ENCODE measurements at regions not wholly inside any gene's neighbourhood (a gene's known extent, or its start where the extent isn't known, plus 50 kb on each side); places are given as distances from the start of the nearest gene placed in this dataset.
"Not testable (repeated sequence)": the region's sequence is repeated elsewhere in the genome, so short reads cannot be mapped to it uniquely, and the experiment has no call there.

- Histone ChIP-seq H3K4me3 (no peak overlapping the region), H3K4me1 (no peaks in the 10 kb centered on the region), H3K27ac (replicated peaks) (no peak overlapping the region), H3K36me3 (no peaks in the 10 kb centered on the region), H3K27me3 (ENCODE audit: low read depth) (peaks cover 11% of the 10 kb centered on the region), H3K9me3 (replicated peaks) (peaks cover 6% of the 10 kb centered on the region)
- DNase-seq, result no peak
- TF ChIP-seq, protein P1, sequence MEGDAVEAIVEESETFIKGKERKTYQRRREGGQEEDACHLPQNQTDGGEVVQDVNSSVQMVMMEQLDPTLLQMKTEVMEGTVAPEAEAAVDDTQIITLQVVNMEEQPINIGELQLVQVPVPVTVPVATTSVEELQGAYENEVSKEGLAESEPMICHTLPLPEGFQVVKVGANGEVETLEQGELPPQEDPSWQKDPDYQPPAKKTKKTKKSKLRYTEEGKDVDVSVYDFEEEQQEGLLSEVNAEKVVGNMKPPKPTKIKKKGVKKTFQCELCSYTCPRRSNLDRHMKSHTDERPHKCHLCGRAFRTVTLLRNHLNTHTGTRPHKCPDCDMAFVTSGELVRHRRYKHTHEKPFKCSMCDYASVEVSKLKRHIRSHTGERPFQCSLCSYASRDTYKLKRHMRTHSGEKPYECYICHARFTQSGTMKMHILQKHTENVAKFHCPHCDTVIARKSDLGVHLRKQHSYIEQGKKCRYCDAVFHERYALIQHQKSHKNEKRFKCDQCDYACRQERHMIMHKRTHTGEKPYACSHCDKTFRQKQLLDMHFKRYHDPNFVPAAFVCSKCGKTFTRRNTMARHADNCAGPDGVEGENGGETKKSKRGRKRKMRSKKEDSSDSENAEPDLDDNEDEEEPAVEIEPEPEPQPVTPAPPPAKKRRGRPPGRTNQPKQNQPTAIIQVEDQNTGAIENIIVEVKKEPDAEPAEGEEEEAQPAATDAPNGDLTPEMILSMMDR (IDR thresholded peaks at IDR 0.05; ENCODE audit: borderline replicate concordance), result no peak
- intact Hi-C loops (cut with micrococcal nuclease), result no loop called here
Measured at GRCh38 chr9:83119873-83120272, 56.9 kb upstream of the RASEF start.

GRCh38 chr9:83116026-83116425 lies 53.1 kb upstream of the RASEF start:
- Histone ChIP-seq H3K27ac (replicated peaks) (no peak overlapping the region), H3K36me3 (no peaks in the 10 kb centered on the region), H3K27me3 (ENCODE audit: low read depth) (no peaks in the 10 kb centered on the region), H3K4me1 (no peaks in the 10 kb centered on the region), H3K9me3 (replicated peaks) (peaks cover 31% of the 10 kb centered on the region), H3K4me3 (no peak overlapping the region)
- intact Hi-C loops (cut with micrococcal nuclease), result no loop called here
- TF ChIP-seq, protein P1 (IDR thresholded peaks at IDR 0.05; ENCODE audit: borderline replicate concordance), result no peak
- no peak for DNase-seq

GRCh38 chr9:83113445-83113844 lies 50.5 kb upstream of the RASEF start:
- intact Hi-C loops (cut with micrococcal nuclease); H3K4me3 ChIP-seq; H3K36me3 ChIP-seq; H3K27ac ChIP-seq (replicated peaks); DNase-seq; H3K27me3 ChIP-seq (ENCODE audit: low read depth); H3K4me1 ChIP-seq: not testable (repeated sequence)
- H3K9me3 ChIP-seq (replicated peaks), result peaks cover 31% of the 10 kb centered on the region

All from left ventricle myocardium inferior (tissue), 1 donor.